H1 (cell line): ENCODE measurements at regions not wholly inside any gene's neighbourhood (a gene's known extent, or its start where the extent isn't known, plus 50 kb on each side); places are given as distances from the start of the nearest gene placed in this dataset.
A peak's percentile ranks its signal among the peaks of the same experiment; 100 is the strongest.

Source experiments
- CTCF ChIA-PET: fragments of 300-600 bp; sonication (Branson Sonifier 250); formaldehyde crosslinking; loops from one replicate; lab custom pipeline; 2021; ENCODE audit not compliant: partially characterized antibody; lab: Charles Lee
- POLR2A ChIA-PET: fragments of 300-600 bp; sonication (Branson Sonifier 250); formaldehyde crosslinking; loops from one replicate; lab custom pipeline; 2021; ENCODE audit warnings: inconsistent platforms; ENCODE audit not compliant: partially characterized antibody; lab: Charles Lee
- DNase-seq, 2 experiments: peaks; one replicate each; pipeline versions ENCODE4 v3.0.0 to v3.0.0-alpha.2; 2010 to 2022; ENCODE audit warnings: low spot score in 2 of 2, low read depth in 1 of 2, mixed read lengths in 1 of 2
- FAIRE-seq: peaks from 2 replicates; lab custom pipeline; 2011; peaks lifted over from hg19 to GRCh38; lab: Jason Lieb, UNC
- H2AFZ ChIP-seq: 2 replicates; pipeline ENCODE4 v1.8.1; 2012; ENCODE audit warnings: low read length, inconsistent platforms
- H2AK5ac ChIP-seq: 2 replicates; pipeline ENCODE4 v1.6.1; 2013; ENCODE audit warnings: low read depth, low read length
- H2BK120ac ChIP-seq: replicated peaks from 2 replicates; pipeline ENCODE3; 2013; ENCODE audit warnings: low read depth, low read length, inconsistent platforms
- H2BK12ac ChIP-seq: 2 replicates; pipeline ENCODE4 v1.6.1; 2013; ENCODE audit warnings: low read depth, low read length
- H2BK15ac ChIP-seq: 2 replicates; pipeline ENCODE4 v1.6.1; 2013; ENCODE audit warnings: low read length
- H2BK20ac ChIP-seq: 2 replicates; pipeline ENCODE4 v1.6.1; 2013; ENCODE audit warnings: low read length
- H2BK5ac ChIP-seq: 2 replicates; pipeline ENCODE4 v1.6.1; 2013; ENCODE audit warnings: low read depth, low read length
- H3K14ac ChIP-seq: 2 replicates; pipeline ENCODE4 v1.6.1; 2013; ENCODE audit warnings: inconsistent platforms; ENCODE audit not compliant: insufficient read length
- H3K18ac ChIP-seq: 2 replicates; pipeline ENCODE4 v1.6.1; 2013; ENCODE audit warnings: low read length; ENCODE audit errors: extremely low read depth
- H3K23ac ChIP-seq: 2 replicates; pipeline ENCODE4 v1.6.1; 2013; ENCODE audit warnings: inconsistent platforms; ENCODE audit not compliant: insufficient read length
- H3K23me2 ChIP-seq: 2 replicates; pipeline ENCODE4 v1.6.1; 2013; ENCODE audit warnings: low read depth, low read length
- H3K27ac ChIP-seq: 2 replicates; pipeline ENCODE4 v1.6.1; 2011; ENCODE audit warnings: low read depth, low read length, inconsistent platforms
- H3K27me3 ChIP-seq, 4 experiments: replicated peaks in 1 of 4; 1 replicate in 1 of 4; 2 replicates in 3 of 4; pipeline versions ENCODE4 v1.6.1 to v1.8.1; 2011 to 2013; ENCODE audit warnings: low read length in 3 of 4, mild to moderate bottlenecking in 3 of 4, inconsistent platforms in 2 of 4, mixed read lengths in 2 of 4, moderate library complexity in 1 of 4; ENCODE audit not compliant: control insufficient read depth in 3 of 4, insufficient read depth in 3 of 4; ENCODE audit errors: extremely low read depth in 1 of 4
- H3K36me3 ChIP-seq, 4 experiments: 2 replicates each; pipeline versions ENCODE4 v1.6.1 to v1.8.1; 2011 to 2013; ENCODE audit warnings: mild to moderate bottlenecking in 4 of 4, low read length in 3 of 4, moderate library complexity in 2 of 4, control low read depth in 1 of 4, inconsistent platforms in 1 of 4; ENCODE audit not compliant: insufficient read depth in 4 of 4, control insufficient read depth in 2 of 4
- H3K4ac ChIP-seq: replicated peaks from 2 replicates; pipeline ENCODE3; 2013; ENCODE audit warnings: low read length, low read depth, mixed read lengths, inconsistent platforms; ENCODE audit not compliant: insufficient read length
- H3K4me1 ChIP-seq, 4 experiments: replicated peaks in 1 of 4; 1 replicate in 1 of 4; 2 replicates in 3 of 4; pipeline versions ENCODE4 v1.6.1 to v1.8.1; 2011 to 2013; ENCODE audit warnings: low read length in 3 of 4, inconsistent platforms in 2 of 4, mixed read lengths in 1 of 4; ENCODE audit not compliant: insufficient read depth in 4 of 4, control insufficient read depth in 3 of 4
- H3K4me2 ChIP-seq, 2 experiments: 2 replicates each; pipeline versions ENCODE4 v1.6.1 to v1.8.1; 2011 to 2013; ENCODE audit warnings: low read depth in 2 of 2, low read length in 2 of 2, control low read depth in 1 of 2, inconsistent platforms in 1 of 2, mild to moderate bottlenecking in 1 of 2; ENCODE audit not compliant: insufficient read depth in 1 of 2
- H3K4me3 ChIP-seq, 4 experiments: fragments of 200-600, 300-600 bp in 1 of 4; sonication (generic), shearing (Covaris generic), sonication (Bioruptor Twin) in 1 of 4; 2 replicates each; pipeline versions ENCODE4 v1.5.1 to v1.8.1; 2011 to 2016; ENCODE audit warnings: low read length in 4 of 4, low read depth in 3 of 4, control low read depth in 2 of 4, inconsistent platforms in 2 of 4, mild to moderate bottlenecking in 2 of 4, mixed read lengths in 1 of 4, moderate library complexity in 1 of 4; ENCODE audit not compliant: insufficient read depth in 2 of 4; ENCODE audit errors: extremely low read depth in 1 of 4
- H3K56ac ChIP-seq: replicated peaks from 2 replicates; pipeline ENCODE3; 2013; ENCODE audit warnings: low read depth, mild to moderate bottlenecking, mixed read lengths, low read length, inconsistent platforms; ENCODE audit not compliant: insufficient read length
- H3K79me1 ChIP-seq: 2 replicates; pipeline ENCODE4 v1.6.1; 2013; ENCODE audit warnings: low read depth, low read length, control low read depth
- H3K79me2 ChIP-seq, 2 experiments: 2 replicates each; pipeline versions ENCODE4 v1.6.1 to v1.8.1; 2012 to 2013; ENCODE audit warnings: low read length in 2 of 2, mild to moderate bottlenecking in 2 of 2, inconsistent platforms in 1 of 2; ENCODE audit not compliant: insufficient read depth in 2 of 2, control insufficient read depth in 1 of 2
- H3K9ac ChIP-seq, 4 experiments: replicated peaks in 1 of 4; 1 replicate in 1 of 4; 2 replicates in 3 of 4; pipeline versions ENCODE4 v1.6.1 to v1.8.1; 2011 to 2013; ENCODE audit warnings: low read depth in 3 of 4, low read length in 3 of 4, control low read depth in 2 of 4, mild to moderate bottlenecking in 2 of 4, moderate library complexity in 2 of 4, inconsistent platforms in 1 of 4; ENCODE audit errors: extremely low read depth in 1 of 4
- H3K9me3 ChIP-seq, 2 experiments: 2 replicates each; pipeline versions ENCODE4 v1.6.1 to v1.8.1; 2012 to 2013; ENCODE audit warnings: mild to moderate bottlenecking in 2 of 2, moderate library complexity in 2 of 2, control low read depth in 1 of 2, inconsistent platforms in 1 of 2, low read depth in 1 of 2, low read length in 1 of 2, mixed read lengths in 1 of 2; ENCODE audit not compliant: insufficient read depth in 2 of 2
- H4K20me1 ChIP-seq, 2 experiments: replicated peaks in 1 of 2; 2 replicates each; pipeline versions ENCODE3 to v1.8.1; 2011 to 2013; ENCODE audit warnings: inconsistent platforms in 2 of 2, low read length in 2 of 2, mild to moderate bottlenecking in 1 of 2; ENCODE audit not compliant: insufficient read depth in 2 of 2, control insufficient read depth in 1 of 2
- H4K5ac ChIP-seq: 2 replicates; pipeline ENCODE4 v1.6.1; 2013; ENCODE audit warnings: low read length, low read depth, mixed read lengths, inconsistent platforms; ENCODE audit not compliant: insufficient read length
- H4K8ac ChIP-seq: 2 replicates; pipeline ENCODE4 v1.8.0; 2013; ENCODE audit warnings: mild to moderate bottlenecking, moderate library complexity, low read length, inconsistent platforms; ENCODE audit not compliant: insufficient read depth; ENCODE audit errors: extremely low read depth
- H4K91ac ChIP-seq: replicated peaks from 2 replicates; pipeline ENCODE3; 2013; ENCODE audit warnings: low read length, mixed read lengths, inconsistent platforms; ENCODE audit not compliant: insufficient read length
- MAFK ChIP-seq: IDR thresholded peaks from 2 replicates; pipeline ENCODE4 v1.6.1; 2012; ENCODE audit warnings: low read depth, mild to moderate bottlenecking, improper control_type of control experiment, low read length
- SIRT6 ChIP-seq: IDR thresholded peaks from one replicate; pipeline ENCODE4 v1.7.1; 2012; ENCODE audit warnings: low read length, inconsistent platforms
- WGBS, 2 experiments: shearing (Covaris generic) in 1 of 2; methylation state at CpG; one replicate each; pipeline versions ENCODE4 v1.1.6 to v1.1.7; 2013 to 2015; ENCODE audit warnings: low lambda C conversion rate in 2 of 2, mixed read lengths in 2 of 2, inconsistent platforms in 1 of 2, low coverage in 1 of 2, missing lambda C conversion rate in 1 of 2; ENCODE audit not compliant: insufficient replicate concordance in 2 of 2, insufficient coverage in 1 of 2, insufficient read length in 1 of 2; ENCODE audit errors: extremely low coverage in 1 of 2, missing lambda C conversion rate in 1 of 2; 5-methylcytosine and 5-hydroxymethylcytosine counted together

- H3K14ac ChIP-seq, result no peak overlapping the region
- no peak overlapping the region for H2BK120ac ChIP-seq
- WGBS, 2 experiments, result 92% methylated on average over 8 of the region's 8 CpGs; no CpG with 5 or more reads in 1 of the 2 experiments
- ChIA-PET CTCF (no interaction called here), POLR2A (no interaction called here)
- H3K56ac ChIP-seq, result no peak overlapping the region
- no peak for DNase-seq
- no peak overlapping the region for H4K91ac ChIP-seq
- no peak overlapping the region for H3K18ac ChIP-seq
- no peaks in the 10 kb centered on the region for H4K20me1 ChIP-seq
- H3K27ac ChIP-seq, result no peak overlapping the region
- no peaks in the 10 kb centered on the region for H3K79me1 ChIP-seq
- no peak overlapping the region for H3K23ac ChIP-seq
- H3K4me3 ChIP-seq, result no peak overlapping the region
- no peak overlapping the region for H2BK12ac ChIP-seq
- no peaks in the 10 kb centered on the region for H3K27me3 ChIP-seq
- no peak overlapping the region for H3K4me2 ChIP-seq
- no peak overlapping the region for H2BK15ac ChIP-seq
- peaks cover 0 to 3% (median 0%) of the 10 kb centered on the region in 4 experiments; a peak in 1 of 7 replicates for H3K4me1 ChIP-seq
- no peaks in the 10 kb centered on the region for H3K79me2 ChIP-seq
- H4K8ac ChIP-seq, result no peak overlapping the region
- no peak overlapping the region for H2BK5ac ChIP-seq
- no peaks in the 10 kb centered on the region for H3K9me3 ChIP-seq
- TF ChIP-seq MAFK, result peak; percentile 71
- TF ChIP-seq SIRT6, result no peak
- no peak overlapping the region for H3K4ac ChIP-seq
- H2BK20ac ChIP-seq, result no peak overlapping the region
- no peaks in the 10 kb centered on the region for H3K23me2 ChIP-seq
- no peak overlapping the region for H4K5ac ChIP-seq
- no peak overlapping the region for H2AFZ ChIP-seq
- no peak for FAIRE-seq
- H2AK5ac ChIP-seq, result no peak overlapping the region
- H3K9ac ChIP-seq, result no peak overlapping the region
- H3K36me3 ChIP-seq, result no peaks in the 10 kb centered on the region
Measured at GRCh38 chr2:144877893-144878292, 358.0 kb upstream of the ZEB2 start.
